ENCODE measurements at regions not wholly inside any gene's neighbourhood (a gene's known extent, or its start where the extent isn't known, plus 50 kb on each side); places are given as distances from the start of the nearest gene placed in this dataset.

GRCh38 chrX:99549381-99549780 lies 860.7 kb downstream of the PCDH19 start:
- DNase-seq (ENCODE audit: low read depth): no peak
- no peak overlapping the region for H3K4me3 ChIP-seq (replicated peaks; ENCODE audit: low read depth, low read length)
- TF ChIP-seq, protein P1, sequence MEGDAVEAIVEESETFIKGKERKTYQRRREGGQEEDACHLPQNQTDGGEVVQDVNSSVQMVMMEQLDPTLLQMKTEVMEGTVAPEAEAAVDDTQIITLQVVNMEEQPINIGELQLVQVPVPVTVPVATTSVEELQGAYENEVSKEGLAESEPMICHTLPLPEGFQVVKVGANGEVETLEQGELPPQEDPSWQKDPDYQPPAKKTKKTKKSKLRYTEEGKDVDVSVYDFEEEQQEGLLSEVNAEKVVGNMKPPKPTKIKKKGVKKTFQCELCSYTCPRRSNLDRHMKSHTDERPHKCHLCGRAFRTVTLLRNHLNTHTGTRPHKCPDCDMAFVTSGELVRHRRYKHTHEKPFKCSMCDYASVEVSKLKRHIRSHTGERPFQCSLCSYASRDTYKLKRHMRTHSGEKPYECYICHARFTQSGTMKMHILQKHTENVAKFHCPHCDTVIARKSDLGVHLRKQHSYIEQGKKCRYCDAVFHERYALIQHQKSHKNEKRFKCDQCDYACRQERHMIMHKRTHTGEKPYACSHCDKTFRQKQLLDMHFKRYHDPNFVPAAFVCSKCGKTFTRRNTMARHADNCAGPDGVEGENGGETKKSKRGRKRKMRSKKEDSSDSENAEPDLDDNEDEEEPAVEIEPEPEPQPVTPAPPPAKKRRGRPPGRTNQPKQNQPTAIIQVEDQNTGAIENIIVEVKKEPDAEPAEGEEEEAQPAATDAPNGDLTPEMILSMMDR (IDR thresholded peaks at IDR 0.05; ENCODE audit: low read length, missing control alignments): no peak

GRCh38 chrX:99522450-99522849 lies 887.6 kb downstream of the PCDH19 start:
- DNase-seq (ENCODE audit: low read depth): no peak
- TF ChIP-seq, protein P1 (IDR thresholded peaks at IDR 0.05; ENCODE audit: low read length, missing control alignments): no peak
- no peak overlapping the region for H3K4me3 ChIP-seq (replicated peaks; ENCODE audit: low read depth, low read length)

DNA sequence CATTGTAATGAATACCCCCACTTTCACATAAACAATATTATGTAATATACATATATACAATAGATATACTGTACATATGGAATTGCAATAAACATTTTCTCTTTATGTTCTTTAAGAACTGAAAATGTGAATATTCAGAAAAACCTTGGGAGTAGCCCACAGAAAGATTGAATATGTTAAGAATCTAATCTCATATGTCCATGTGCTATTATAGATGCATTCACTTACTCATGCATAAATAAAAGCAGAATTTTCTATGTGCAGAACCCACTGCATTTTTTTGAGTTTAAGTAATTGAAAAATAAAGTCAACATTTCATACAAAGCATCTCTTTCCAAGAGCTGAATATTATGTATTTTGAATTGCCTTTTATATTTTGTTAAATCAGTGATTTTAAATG lies 902.3 kb downstream of the PCDH19 start:
- DNase-seq (ENCODE audit: low read depth): no peak
- TF ChIP-seq, protein P1 (IDR thresholded peaks at IDR 0.05; ENCODE audit: low read length, missing control alignments): no peak
- H3K4me3 ChIP-seq (replicated peaks; ENCODE audit: low read depth, low read length): no peak overlapping the region

DNA sequence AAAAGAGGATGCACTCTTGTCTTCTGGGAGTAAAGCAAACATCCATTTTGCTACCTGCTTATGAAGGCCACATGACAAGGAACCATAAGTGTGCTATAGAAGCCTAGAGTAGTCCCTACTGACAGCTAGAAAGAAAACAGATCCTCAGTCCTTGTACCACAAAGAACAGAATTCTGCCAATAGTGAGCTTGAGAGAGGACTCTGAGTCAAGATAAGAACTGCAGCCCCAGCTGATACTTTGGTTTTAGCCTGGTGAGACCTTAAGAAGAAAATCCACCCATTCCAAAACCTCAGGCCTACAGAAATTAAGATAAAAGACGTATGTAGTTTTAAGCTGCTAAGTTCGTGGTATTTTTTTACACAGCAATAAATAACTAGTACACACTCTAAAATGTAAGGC lies 914.6 kb downstream of the PCDH19 start:
- no peak overlapping the region for H3K4me3 ChIP-seq (replicated peaks; ENCODE audit: low read depth, low read length)
- TF ChIP-seq, protein P1 (IDR thresholded peaks at IDR 0.05; ENCODE audit: low read length, missing control alignments): no peak
- DNase-seq (ENCODE audit: low read depth): no peak

DNA sequence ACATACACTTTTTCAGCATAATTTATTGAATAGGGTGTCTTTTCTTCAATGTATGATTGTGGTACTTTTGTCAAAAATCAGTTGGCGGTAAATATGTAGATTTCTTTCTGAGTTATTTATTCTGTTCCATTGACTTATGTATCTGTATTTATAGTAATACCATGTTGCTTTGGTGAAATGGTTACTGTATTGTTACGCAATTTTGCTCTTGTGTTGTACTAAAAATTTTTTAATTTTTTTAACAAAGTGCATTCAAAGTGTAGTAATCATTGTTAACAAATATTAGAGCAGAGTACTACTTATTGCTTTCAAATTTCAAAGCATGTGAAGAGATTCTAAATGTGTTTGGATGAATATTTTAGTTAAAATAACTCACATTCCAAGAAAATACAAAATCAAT lies 915.4 kb downstream of the PCDH19 start:
- no peak for DNase-seq (ENCODE audit: low read depth)
- TF ChIP-seq, protein P1 (IDR thresholded peaks at IDR 0.05; ENCODE audit: low read length, missing control alignments): no peak
- no peak overlapping the region for H3K4me3 ChIP-seq (replicated peaks; ENCODE audit: low read depth, low read length)

GRCh38 chrX:99480728-99481127 lies 929.3 kb downstream of the PCDH19 start:
- TF ChIP-seq, protein P1 (IDR thresholded peaks at IDR 0.05; ENCODE audit: low read length, missing control alignments): no peak

GRCh38 chrX:99469439-99469838 lies 940.6 kb downstream of the PCDH19 start:
- TF ChIP-seq, protein P1 (IDR thresholded peaks at IDR 0.05; ENCODE audit: low read length, missing control alignments): no peak
- H3K4me3 ChIP-seq (replicated peaks; ENCODE audit: low read depth, low read length): no peak overlapping the region
- DNase-seq (ENCODE audit: low read depth): no peak

More at GRCh38 chrX:99480728-99481127, 929.3 kb downstream of the PCDH19 start:
- no peak overlapping the region for H3K4me3 ChIP-seq (replicated peaks; ENCODE audit: low read depth, low read length)
- DNase-seq (ENCODE audit: low read depth): no peak

Measured in fibroblast of pulmonary artery (primary cell).